ENCODE measurements at regions not wholly inside any gene's neighbourhood (a gene's known extent, or its start where the extent isn't known, plus 50 kb on each side); places are given as distances from the start of the nearest gene placed in this dataset.

- DNase-seq = no peak
- Histone ChIP-seq H3K4me1 (no peaks in the 10 kb centered on the region), H3K27me3 (no peaks in the 10 kb centered on the region), H3K27ac (no peak overlapping the region), H3K4me3 (no peak overlapping the region), H3K36me3 (no peaks in the 10 kb centered on the region), H3K9me3 (no peaks in the 10 kb centered on the region)
- TF ChIP-seq CTCF (IDR thresholded peaks at IDR 0.05) (no peak), POLR2A (IDR thresholded peaks at IDR 0.05) (no peak)
- intact Hi-C loops (cut with DNase I) = no loop called here
- no peak for ATAC-seq
- 20% methylated on average over 5 of the region's 5 CpGs for WGBS (ENCODE audit: insufficient coverage, low coverage, low lambda C conversion rate, missing lambda C conversion rate)
Observed at GRCh38 chr4:173935622-173936405, 347.7 kb downstream of the FBXO8 start.

- ATAC-seq = no peak
- no peak overlapping the region for H3K27ac ChIP-seq
- no peak overlapping the region for H3K4me3 ChIP-seq
- 24% methylated on average over 5 of the region's 5 CpGs for WGBS (ENCODE audit: insufficient coverage, low coverage, low lambda C conversion rate, missing lambda C conversion rate)
- no peaks in the 10 kb centered on the region for H3K4me1 ChIP-seq
- no peaks in the 10 kb centered on the region for H3K27me3 ChIP-seq
- no peaks in the 10 kb centered on the region for H3K9me3 ChIP-seq
- DNase-seq = no peak
- no peaks in the 10 kb centered on the region for H3K36me3 ChIP-seq
- intact Hi-C loops (cut with DNase I) = no loop called here
- TF ChIP-seq CTCF (IDR thresholded peaks at IDR 0.05) (no peak), POLR2A (IDR thresholded peaks at IDR 0.05) (no peak)
Observed at GRCh38 chr4:173934933-173935620, 348.4 kb downstream of the FBXO8 start.

GRCh38 chr4:173934201-173934600 lies 349.3 kb downstream of the FBXO8 start:
- no peak for ATAC-seq
- 29% methylated on average over 2 of the region's 2 CpGs for WGBS (ENCODE audit: insufficient coverage, low coverage, low lambda C conversion rate, missing lambda C conversion rate)
- intact Hi-C loops (cut with DNase I) = no loop called here

GRCh38 chr4:173932701-173933100 lies 350.8 kb downstream of the FBXO8 start:
- no peaks in the 10 kb centered on the region for H3K4me1 ChIP-seq
- TF ChIP-seq POLR2A (IDR thresholded peaks at IDR 0.05) (no peak), CTCF (IDR thresholded peaks at IDR 0.05) (no peak)
- 42% methylated on average over 2 of the region's 2 CpGs for WGBS (ENCODE audit: insufficient coverage, low coverage, low lambda C conversion rate, missing lambda C conversion rate)

More at GRCh38 chr4:173934201-173934600, 349.3 kb downstream of the FBXO8 start:
- Histone ChIP-seq H3K36me3 (no peaks in the 10 kb centered on the region), H3K4me1 (no peaks in the 10 kb centered on the region), H3K27ac (no peak overlapping the region), H3K27me3 (no peaks in the 10 kb centered on the region), H3K9me3 (no peaks in the 10 kb centered on the region), H3K4me3 (no peak overlapping the region)
- no peak for DNase-seq
- TF ChIP-seq CTCF (IDR thresholded peaks at IDR 0.05) = no peak
- no peak for TF ChIP-seq POLR2A (IDR thresholded peaks at IDR 0.05)

More at GRCh38 chr4:173932701-173933100, 350.8 kb downstream of the FBXO8 start:
- no peaks in the 10 kb centered on the region for H3K36me3 ChIP-seq
- no peak for ATAC-seq
- no peak for DNase-seq
- no peak overlapping the region for H3K27ac ChIP-seq
- H3K27me3 ChIP-seq = no peaks in the 10 kb centered on the region
- no peak overlapping the region for H3K4me3 ChIP-seq
- intact Hi-C loops (cut with DNase I) = no loop called here
- H3K9me3 ChIP-seq = no peaks in the 10 kb centered on the region

All from right lobe of liver (tissue), 6 donors.